ENCODE measurements at regions not wholly inside any gene's neighbourhood (a gene's known extent, or its start where the extent isn't known, plus 50 kb on each side); places are given as distances from the start of the nearest gene placed in this dataset.

GRCh38 chr3:106048946-106049481, 180.2 kb upstream of the CBLB start:
- Histone ChIP-seq H3K9me3 (no peaks in the 10 kb centered on the region), H3K36me3 (no peaks in the 10 kb centered on the region), H3K4me3 (no peak overlapping the region), H3K27me3 (no peaks in the 10 kb centered on the region), H3K4me1 (no peaks in the 10 kb centered on the region), H3K27ac (no peak overlapping the region)
- no peak for DNase-seq
- TF ChIP-seq CTCF (IDR thresholded peaks at IDR 0.05) (no peak), POLR2A (IDR thresholded peaks at IDR 0.05) (no peak)

DNA sequence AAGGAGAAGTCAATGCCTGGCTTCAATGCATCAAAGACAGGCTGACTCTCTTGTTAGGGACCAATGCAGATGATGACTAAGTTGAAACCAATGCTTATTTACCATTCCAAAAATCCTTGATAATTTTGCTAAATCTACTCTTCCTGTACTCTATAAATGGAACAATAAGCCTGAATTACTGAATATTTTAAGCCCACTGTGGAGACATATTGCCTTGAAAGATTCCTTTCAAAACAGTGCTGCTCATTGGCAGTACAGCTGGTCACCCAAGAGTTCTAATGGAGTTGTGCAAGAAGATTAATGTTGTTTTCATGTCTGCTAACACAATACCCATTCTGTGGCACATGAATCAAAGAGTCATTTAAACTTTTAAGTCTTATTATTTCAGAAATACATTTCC, 181.0 kb upstream of the CBLB start:
- Histone ChIP-seq H3K4me1 (no peaks in the 10 kb centered on the region), H3K27ac (no peak overlapping the region), H3K9me3 (no peaks in the 10 kb centered on the region), H3K4me3 (no peak overlapping the region), H3K27me3 (no peaks in the 10 kb centered on the region), H3K36me3 (no peaks in the 10 kb centered on the region)
- TF ChIP-seq POLR2A (IDR thresholded peaks at IDR 0.05) = no peak
- no peak for TF ChIP-seq CTCF (IDR thresholded peaks at IDR 0.05)
- no peak for DNase-seq

- TF ChIP-seq CTCF (IDR thresholded peaks at IDR 0.05) (no peak), POLR2A (IDR thresholded peaks at IDR 0.05) (no peak)
- H3K27ac ChIP-seq = no peak overlapping the region
- H3K9me3 ChIP-seq = no peaks in the 10 kb centered on the region
- H3K4me3 ChIP-seq = no peak overlapping the region
- H3K27me3 ChIP-seq = no peaks in the 10 kb centered on the region
- DNase-seq = no peak
- no peaks in the 10 kb centered on the region for H3K36me3 ChIP-seq
- H3K4me1 ChIP-seq = no peaks in the 10 kb centered on the region
Observed at GRCh38 chr3:106056931-106057330, 188.1 kb upstream of the CBLB start.

DNA sequence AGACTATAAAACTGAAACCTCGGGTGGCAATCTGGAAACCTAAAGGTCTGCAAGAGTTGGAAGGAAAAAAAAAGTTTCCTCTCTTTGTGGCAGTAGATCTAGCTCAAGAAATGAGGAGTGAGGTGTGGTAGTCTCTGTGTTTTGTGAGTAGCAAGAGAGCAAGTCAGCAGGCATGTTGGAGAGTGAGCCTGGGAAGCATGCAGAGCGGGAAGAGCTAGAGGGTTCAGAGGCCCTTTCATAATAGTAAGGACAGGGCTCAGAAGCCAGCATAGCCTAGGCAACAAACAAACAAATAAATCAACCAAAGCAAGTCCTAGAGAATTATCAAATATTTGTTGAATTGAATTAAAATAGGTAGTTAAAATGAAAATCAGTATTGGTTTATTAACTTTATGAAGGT, 189.7 kb upstream of the CBLB start:
- Histone ChIP-seq H3K27me3 (no peaks in the 10 kb centered on the region), H3K4me1 (no peaks in the 10 kb centered on the region), H3K4me3 (no peak overlapping the region), H3K27ac (no peak overlapping the region), H3K36me3 (no peaks in the 10 kb centered on the region), H3K9me3 (no peaks in the 10 kb centered on the region)
- TF ChIP-seq POLR2A (IDR thresholded peaks at IDR 0.05) (no peak), CTCF (IDR thresholded peaks at IDR 0.05) (no peak)
- DNase-seq = no peak

DNA sequence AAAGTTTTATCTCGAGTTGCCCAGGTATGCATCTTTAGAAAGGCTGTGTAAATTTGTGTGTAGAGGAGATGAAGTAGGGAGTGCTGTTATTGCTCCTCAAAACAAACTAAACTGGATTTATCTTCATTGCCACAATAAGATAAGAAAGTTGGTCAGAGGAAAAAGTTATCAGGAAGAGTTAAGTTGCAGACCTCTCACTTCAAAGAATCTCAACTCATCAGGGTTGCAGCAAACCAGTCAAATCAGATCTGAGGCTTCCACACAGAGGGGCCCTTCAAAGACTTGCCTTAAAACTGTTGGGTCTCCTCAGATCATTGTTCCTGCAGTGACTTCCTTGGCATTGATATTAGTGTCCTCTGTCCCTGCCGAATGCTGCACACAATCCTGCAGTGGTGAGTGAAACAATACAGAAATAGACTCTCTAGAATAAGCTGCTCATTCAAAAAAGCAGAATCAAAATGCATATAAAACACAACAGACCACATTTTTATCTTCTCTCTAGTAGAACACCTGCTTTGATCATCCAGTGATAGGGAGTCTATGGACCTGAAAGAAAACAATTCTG, 191.2 kb upstream of the CBLB start:
- no peak for DNase-seq
- no peaks in the 10 kb centered on the region for H3K4me1 ChIP-seq
- H3K9me3 ChIP-seq = no peaks in the 10 kb centered on the region
- no peak overlapping the region for H3K4me3 ChIP-seq
- no peaks in the 10 kb centered on the region for H3K36me3 ChIP-seq
- H3K27ac ChIP-seq = no peak overlapping the region
- H3K27me3 ChIP-seq = no peaks in the 10 kb centered on the region
- TF ChIP-seq POLR2A (IDR thresholded peaks at IDR 0.05) (no peak), CTCF (IDR thresholded peaks at IDR 0.05) (no peak)

DNA sequence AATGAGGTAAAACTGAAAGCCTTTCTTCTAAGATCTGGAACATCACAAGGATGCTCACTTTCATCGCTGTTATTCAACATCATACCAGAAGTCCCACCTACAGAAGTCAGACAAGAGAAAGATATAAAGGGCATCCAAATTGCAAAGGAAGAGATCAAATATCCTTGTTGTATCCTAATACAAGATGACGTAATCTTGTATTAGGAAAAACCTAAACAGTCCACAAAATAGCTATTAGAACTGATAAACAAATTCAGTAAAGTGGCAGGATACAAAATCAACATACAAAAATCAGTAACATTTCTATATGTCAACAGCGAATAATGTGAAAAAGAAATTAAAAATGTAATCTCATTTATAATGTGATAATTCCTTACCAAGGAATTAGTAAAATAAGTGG, 195.1 kb upstream of the CBLB start:
- Histone ChIP-seq H3K27me3 (no peaks in the 10 kb centered on the region), H3K4me1 (no peaks in the 10 kb centered on the region), H3K36me3 (no peaks in the 10 kb centered on the region), H3K4me3 (no peak overlapping the region), H3K9me3 (no peaks in the 10 kb centered on the region), H3K27ac (no peak overlapping the region)
- TF ChIP-seq POLR2A (IDR thresholded peaks at IDR 0.05) (no peak), CTCF (IDR thresholded peaks at IDR 0.05) (no peak)
- DNase-seq = no peak

All from Peyer's patch (tissue), 4 donors.